ENCODE measurements at regions not wholly inside any gene's neighbourhood (a gene's known extent, or its start where the extent isn't known, plus 50 kb on each side); places are given as distances from the start of the nearest gene placed in this dataset.

- Histone ChIP-seq H3K36me3 (no peaks in the 10 kb centered on the region), H3K27ac (no peak overlapping the region), H3K4me3 (no peak overlapping the region), H3K27me3 (replicated peaks) (no peaks in the 10 kb centered on the region), H3K4me1 (replicated peaks) (no peaks in the 10 kb centered on the region), H3K9me3 (replicated peaks) (no peaks in the 10 kb centered on the region)
- DNase-seq (ENCODE audit: low read depth in 1 of 2, low spot score in 2 of 2) = no peak
Measured at GRCh38 chr5:174404848-174405247, 319.5 kb upstream of the MSX2 start.

- no peak for DNase-seq (ENCODE audit: low read depth in 1 of 2, low spot score in 2 of 2)
- Histone ChIP-seq H3K27ac (no peak overlapping the region), H3K4me1 (replicated peaks) (no peaks in the 10 kb centered on the region), H3K27me3 (replicated peaks) (no peaks in the 10 kb centered on the region), H3K9me3 (replicated peaks) (no peaks in the 10 kb centered on the region), H3K36me3 (no peaks in the 10 kb centered on the region), H3K4me3 (no peak overlapping the region)
Measured at GRCh38 chr5:174409070-174409469, 315.3 kb upstream of the MSX2 start.

GRCh38 chr5:174409971-174410370 lies 314.4 kb upstream of the MSX2 start:
- H3K4me3 ChIP-seq = no peak overlapping the region
- DNase-seq (ENCODE audit: low read depth in 1 of 2, low spot score in 2 of 2) = no peak
- H3K4me1 ChIP-seq (replicated peaks) = no peaks in the 10 kb centered on the region
- no peaks in the 10 kb centered on the region for H3K27me3 ChIP-seq (replicated peaks)
- no peak overlapping the region for H3K27ac ChIP-seq
- no peaks in the 10 kb centered on the region for H3K9me3 ChIP-seq (replicated peaks)
- no peaks in the 10 kb centered on the region for H3K36me3 ChIP-seq

GRCh38 chr5:174410716-174411478 lies 313.5 kb upstream of the MSX2 start:
- H3K9me3 ChIP-seq (replicated peaks) = no peaks in the 10 kb centered on the region
- no peak for DNase-seq (ENCODE audit: low read depth in 1 of 2, low spot score in 2 of 2)
- H3K27ac ChIP-seq = no peak overlapping the region
- no peaks in the 10 kb centered on the region for H3K27me3 ChIP-seq (replicated peaks)
- H3K36me3 ChIP-seq = no peaks in the 10 kb centered on the region
- H3K4me1 ChIP-seq (replicated peaks) = no peaks in the 10 kb centered on the region
- H3K4me3 ChIP-seq = no peak overlapping the region

- no peak overlapping the region for H3K27ac ChIP-seq
- no peaks in the 10 kb centered on the region for H3K4me1 ChIP-seq (replicated peaks)
- H3K36me3 ChIP-seq = no peaks in the 10 kb centered on the region
- H3K9me3 ChIP-seq (replicated peaks) = no peaks in the 10 kb centered on the region
- H3K27me3 ChIP-seq (replicated peaks) = no peaks in the 10 kb centered on the region
- DNase-seq (ENCODE audit: low read depth in 1 of 2, low spot score in 2 of 2) = no peak
- H3K4me3 ChIP-seq = no peak overlapping the region
Measured at GRCh38 chr5:174411479-174411819, 312.9 kb upstream of the MSX2 start.

GRCh38 chr5:174412374-174412773 lies 312.0 kb upstream of the MSX2 start:
- Histone ChIP-seq H3K27ac (no peak overlapping the region), H3K4me1 (replicated peaks) (no peaks in the 10 kb centered on the region), H3K9me3 (replicated peaks) (no peaks in the 10 kb centered on the region), H3K36me3 (no peaks in the 10 kb centered on the region), H3K4me3 (no peak overlapping the region), H3K27me3 (replicated peaks) (no peaks in the 10 kb centered on the region)
- DNase-seq (ENCODE audit: low read depth in 1 of 2, low spot score in 2 of 2) = no peak

- H3K27ac ChIP-seq = no peak overlapping the region
- H3K9me3 ChIP-seq (replicated peaks) = no peaks in the 10 kb centered on the region
- H3K27me3 ChIP-seq (replicated peaks) = no peaks in the 10 kb centered on the region
- H3K36me3 ChIP-seq = no peaks in the 10 kb centered on the region
- DNase-seq (ENCODE audit: low read depth in 1 of 2, low spot score in 2 of 2) = no peak
- H3K4me1 ChIP-seq (replicated peaks) = no peaks in the 10 kb centered on the region
- H3K4me3 ChIP-seq = no peak overlapping the region
Measured at GRCh38 chr5:174412941-174413340, 311.4 kb upstream of the MSX2 start.

GRCh38 chr5:174413567-174414314 lies 310.6 kb upstream of the MSX2 start:
- Histone ChIP-seq H3K9me3 (replicated peaks) (no peaks in the 10 kb centered on the region), H3K4me3 (no peak overlapping the region), H3K4me1 (replicated peaks) (no peaks in the 10 kb centered on the region), H3K27ac (no peak overlapping the region), H3K27me3 (replicated peaks) (no peaks in the 10 kb centered on the region), H3K36me3 (no peaks in the 10 kb centered on the region)
- DNase-seq (ENCODE audit: low read depth in 1 of 2, low spot score in 2 of 2) = no peak

GRCh38 chr5:174414315-174414710 lies 310.1 kb upstream of the MSX2 start:
- no peak overlapping the region for H3K27ac ChIP-seq
- no peak for DNase-seq (ENCODE audit: low read depth in 1 of 2, low spot score in 2 of 2)

GRCh38 chr5:174418809-174419539 lies 305.4 kb upstream of the MSX2 start:
- peak in 1 of 2 experiments; percentile 63 for DNase-seq (ENCODE audit: low read depth in 1 of 2, low spot score in 2 of 2)
- H3K27me3 ChIP-seq (replicated peaks) = no peaks in the 10 kb centered on the region
- H3K9me3 ChIP-seq (replicated peaks) = no peaks in the 10 kb centered on the region
- H3K4me1 ChIP-seq (replicated peaks) = no peaks in the 10 kb centered on the region
- H3K4me3 ChIP-seq = no peak overlapping the region
- H3K27ac ChIP-seq = no peak overlapping the region
- H3K36me3 ChIP-seq = no peaks in the 10 kb centered on the region

More at GRCh38 chr5:174414315-174414710, 310.1 kb upstream of the MSX2 start:
- H3K4me1 ChIP-seq (replicated peaks) = no peaks in the 10 kb centered on the region
- H3K36me3 ChIP-seq = no peaks in the 10 kb centered on the region
- H3K9me3 ChIP-seq (replicated peaks) = no peaks in the 10 kb centered on the region
- no peak overlapping the region for H3K4me3 ChIP-seq
- H3K27me3 ChIP-seq (replicated peaks) = no peaks in the 10 kb centered on the region

- peak; percentile 72 to 91 for DNase-seq (ENCODE audit: low read depth in 1 of 2, low spot score in 2 of 2)
- H3K4me3 ChIP-seq = no peak overlapping the region
- H3K4me1 ChIP-seq (replicated peaks) = no peaks in the 10 kb centered on the region
- no peaks in the 10 kb centered on the region; the same call in 1 of the 2 replicates for H3K27me3 ChIP-seq (replicated peaks)
- H3K27ac ChIP-seq = no peak overlapping the region
- no peaks in the 10 kb centered on the region for H3K36me3 ChIP-seq
- no peaks in the 10 kb centered on the region for H3K9me3 ChIP-seq (replicated peaks)
Measured at GRCh38 chr5:174419540-174420132, 304.7 kb upstream of the MSX2 start.

- H3K27me3 ChIP-seq (replicated peaks) = no peaks in the 10 kb centered on the region; the same call in 1 of the 2 replicates
Measured at GRCh38 chr5:174420651-174421407, 303.6 kb upstream of the MSX2 start.

GRCh38 chr5:174421408-174421805 lies 303.0 kb upstream of the MSX2 start:
- Histone ChIP-seq H3K4me3 (no peak overlapping the region), H3K4me1 (replicated peaks) (no peaks in the 10 kb centered on the region), H3K27me3 (replicated peaks) (no peaks in the 10 kb centered on the region; the same call in 1 of the 2 replicates), H3K27ac (no peak overlapping the region), H3K9me3 (replicated peaks) (no peaks in the 10 kb centered on the region), H3K36me3 (no peaks in the 10 kb centered on the region)
- no peak for DNase-seq (ENCODE audit: low read depth in 1 of 2, low spot score in 2 of 2)

More at GRCh38 chr5:174420651-174421407, 303.6 kb upstream of the MSX2 start:
- Histone ChIP-seq H3K4me3 (no peak overlapping the region), H3K9me3 (replicated peaks) (no peaks in the 10 kb centered on the region), H3K4me1 (replicated peaks) (no peaks in the 10 kb centered on the region), H3K27ac (no peak overlapping the region), H3K36me3 (no peaks in the 10 kb centered on the region)
- DNase-seq (ENCODE audit: low read depth in 1 of 2, low spot score in 2 of 2) = no peak

Measured in SJSA1 (cell line).